ENCODE measurements at regions not wholly inside any gene's neighbourhood (a gene's known extent, or its start where the extent isn't known, plus 50 kb on each side); places are given as distances from the start of the nearest gene placed in this dataset.

- H2BK5ac ChIP-seq (ENCODE audit: insufficient read length, low read length) = no peak overlapping the region
- no peak overlapping the region for H3K4ac ChIP-seq (ENCODE audit: low read depth, low read length)
- Mint-ChIP-seq H3K9me3 (no peaks in the 10 kb centered on the region), H3K36me3 (ENCODE audit: insufficient read depth in 1 of 3, low read depth in 3 of 3) (no peaks in the 10 kb centered on the region), H3K4me1 (peaks cover 3 to 9% of the 10 kb centered on the region in 2 experiments), H3K4me3 (no peak overlapping the region), H3K27ac (no peak overlapping the region), H3K27me3 (ENCODE audit: low read depth) (no peaks in the 10 kb centered on the region)
- H4K8ac ChIP-seq (replicated peaks; ENCODE audit: insufficient read length, low read depth, low read length) = no peak overlapping the region
- no peak overlapping the region for H2BK12ac ChIP-seq (ENCODE audit: insufficient read length, low read depth, low read length)
- TF ChIP-seq, protein P1, sequence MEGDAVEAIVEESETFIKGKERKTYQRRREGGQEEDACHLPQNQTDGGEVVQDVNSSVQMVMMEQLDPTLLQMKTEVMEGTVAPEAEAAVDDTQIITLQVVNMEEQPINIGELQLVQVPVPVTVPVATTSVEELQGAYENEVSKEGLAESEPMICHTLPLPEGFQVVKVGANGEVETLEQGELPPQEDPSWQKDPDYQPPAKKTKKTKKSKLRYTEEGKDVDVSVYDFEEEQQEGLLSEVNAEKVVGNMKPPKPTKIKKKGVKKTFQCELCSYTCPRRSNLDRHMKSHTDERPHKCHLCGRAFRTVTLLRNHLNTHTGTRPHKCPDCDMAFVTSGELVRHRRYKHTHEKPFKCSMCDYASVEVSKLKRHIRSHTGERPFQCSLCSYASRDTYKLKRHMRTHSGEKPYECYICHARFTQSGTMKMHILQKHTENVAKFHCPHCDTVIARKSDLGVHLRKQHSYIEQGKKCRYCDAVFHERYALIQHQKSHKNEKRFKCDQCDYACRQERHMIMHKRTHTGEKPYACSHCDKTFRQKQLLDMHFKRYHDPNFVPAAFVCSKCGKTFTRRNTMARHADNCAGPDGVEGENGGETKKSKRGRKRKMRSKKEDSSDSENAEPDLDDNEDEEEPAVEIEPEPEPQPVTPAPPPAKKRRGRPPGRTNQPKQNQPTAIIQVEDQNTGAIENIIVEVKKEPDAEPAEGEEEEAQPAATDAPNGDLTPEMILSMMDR (conservative IDR thresholded peaks at IDR 0.05) = no peak
- H3K9me3 ChIP-seq (ENCODE audit: control insufficient read depth, low read depth, low read length) = no peaks in the 10 kb centered on the region
- no peak for DNase-seq
- no peak overlapping the region for H4K5ac ChIP-seq (ENCODE audit: insufficient read length, low read depth, low read length)
- H3K56ac ChIP-seq (ENCODE audit: insufficient read length, low read depth, low read length) = no peak overlapping the region
- no peak overlapping the region for H3K9ac ChIP-seq (ENCODE audit: extremely low read depth, insufficient read length, low read length)
- no peak overlapping the region for H3K27ac ChIP-seq (ENCODE audit: insufficient read length, low read depth, low read length)
- H2BK20ac ChIP-seq (ENCODE audit: low read depth, low read length, poor library complexity, severe bottlenecking) = no peak overlapping the region
- no peak overlapping the region for H3K18ac ChIP-seq (ENCODE audit: insufficient read length, low read depth, low read length)
- H3K23me2 ChIP-seq (ENCODE audit: insufficient read length, low read depth, low read length, poor library complexity, severe bottlenecking) = no peaks in the 10 kb centered on the region
- no peak overlapping the region for H3T11ph ChIP-seq (ENCODE audit: low read length)
- H2BK15ac ChIP-seq (ENCODE audit: low read depth, low read length) = no peak overlapping the region
- H2BK120ac ChIP-seq (ENCODE audit: low read depth, low read length, poor library complexity, severe bottlenecking) = no peak overlapping the region
- H3K23ac ChIP-seq (ENCODE audit: insufficient read length, low read depth, low read length) = no peak overlapping the region
- H2AFZ ChIP-seq (ENCODE audit: low read length) = no peak overlapping the region
- H2AK5ac ChIP-seq (ENCODE audit: insufficient read length, low read length) = no peak overlapping the region
- no peaks in the 10 kb centered on the region for H3K27me3 ChIP-seq (ENCODE audit: insufficient read depth, low read length)
- no peak overlapping the region for H3K14ac ChIP-seq (ENCODE audit: insufficient read depth, low read length)
- no peak overlapping the region for H3K4me2 ChIP-seq (ENCODE audit: insufficient read depth, insufficient read length, low read length)
- no peaks in the 10 kb centered on the region for H3K79me1 ChIP-seq (ENCODE audit: insufficient read depth, low read depth, low read length, poor library complexity, severe bottlenecking)
- H3K79me2 ChIP-seq (ENCODE audit: insufficient read depth, low read length) = no peaks in the 10 kb centered on the region
- no peaks in the 10 kb centered on the region for H4K20me1 ChIP-seq (ENCODE audit: control insufficient read depth, insufficient read depth, insufficient read length)
- H3K4me1 ChIP-seq (ENCODE audit: insufficient read depth, low read length) = peaks cover 2% of the 10 kb centered on the region; the same call in 1 of the 2 replicates
- no peak overlapping the region for H4K91ac ChIP-seq (ENCODE audit: insufficient read length, low read depth, low read length)
- WGBS (ENCODE audit: extremely low coverage, insufficient read length, low lambda C conversion rate) = no CpG with 5 or more reads among the region's 1 CpG
Measured at GRCh38 chr15:81475926-81476325, 101.9 kb upstream of the TMC3 start.

Measured in H9 (cell line).